ENCODE measurements at regions not wholly inside any gene's neighbourhood (a gene's known extent, or its start where the extent isn't known, plus 50 kb on each side); places are given as distances from the start of the nearest gene placed in this dataset.

DNA sequence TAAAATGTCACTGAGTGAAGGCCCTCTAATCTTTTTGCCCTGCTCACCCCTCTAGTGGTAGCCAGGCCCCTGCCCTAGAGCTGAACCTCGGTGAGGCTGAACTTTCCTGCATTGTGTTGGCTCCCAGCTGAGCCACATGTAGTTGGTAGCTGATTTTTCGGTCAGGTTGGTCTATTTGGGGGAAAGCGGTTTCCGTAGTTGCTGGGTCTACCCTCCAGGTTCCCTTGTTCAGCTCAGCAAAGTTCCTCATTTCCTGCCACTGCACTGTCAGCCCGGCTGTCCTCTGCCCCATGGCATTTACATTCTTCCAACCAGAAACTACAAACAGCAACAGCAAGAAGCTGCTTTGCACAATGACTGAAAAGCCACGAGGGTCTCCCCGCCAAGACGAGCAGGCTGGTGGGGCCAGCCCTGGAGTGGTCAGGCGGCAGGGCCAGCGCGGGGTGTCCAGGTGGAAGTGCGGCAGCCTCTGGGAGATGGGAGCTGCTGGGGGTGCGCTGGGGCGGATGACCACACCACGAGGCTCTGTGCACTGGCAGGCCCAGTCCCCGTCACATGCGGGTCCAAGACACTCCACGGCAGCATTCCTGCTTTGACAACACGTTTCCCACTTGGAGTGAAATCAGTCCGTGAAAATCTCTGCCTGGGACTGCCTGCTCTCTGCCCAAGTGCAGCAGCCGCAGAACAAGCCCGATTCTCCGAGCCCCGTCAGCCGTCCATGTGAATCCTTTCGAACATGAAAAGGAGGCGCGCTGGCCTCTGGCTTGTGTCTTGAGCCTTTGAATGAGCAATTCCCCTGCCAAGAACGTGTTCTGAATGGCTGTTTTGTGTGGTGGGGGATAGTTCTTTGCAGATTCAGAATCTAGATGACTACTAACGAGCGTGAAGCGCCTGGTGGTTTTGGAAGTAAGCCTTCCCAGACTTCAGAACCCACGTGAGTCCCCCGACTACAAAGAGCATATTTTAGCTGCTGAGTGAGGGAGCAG, 159.4 kb downstream of the ASB1 start:
- DNase-seq, result no peak

- no peak for DNase-seq
These were observed 160.4 kb downstream of the ASB1 start for GRCh38 chr2:238586931-238587775.

DNA sequence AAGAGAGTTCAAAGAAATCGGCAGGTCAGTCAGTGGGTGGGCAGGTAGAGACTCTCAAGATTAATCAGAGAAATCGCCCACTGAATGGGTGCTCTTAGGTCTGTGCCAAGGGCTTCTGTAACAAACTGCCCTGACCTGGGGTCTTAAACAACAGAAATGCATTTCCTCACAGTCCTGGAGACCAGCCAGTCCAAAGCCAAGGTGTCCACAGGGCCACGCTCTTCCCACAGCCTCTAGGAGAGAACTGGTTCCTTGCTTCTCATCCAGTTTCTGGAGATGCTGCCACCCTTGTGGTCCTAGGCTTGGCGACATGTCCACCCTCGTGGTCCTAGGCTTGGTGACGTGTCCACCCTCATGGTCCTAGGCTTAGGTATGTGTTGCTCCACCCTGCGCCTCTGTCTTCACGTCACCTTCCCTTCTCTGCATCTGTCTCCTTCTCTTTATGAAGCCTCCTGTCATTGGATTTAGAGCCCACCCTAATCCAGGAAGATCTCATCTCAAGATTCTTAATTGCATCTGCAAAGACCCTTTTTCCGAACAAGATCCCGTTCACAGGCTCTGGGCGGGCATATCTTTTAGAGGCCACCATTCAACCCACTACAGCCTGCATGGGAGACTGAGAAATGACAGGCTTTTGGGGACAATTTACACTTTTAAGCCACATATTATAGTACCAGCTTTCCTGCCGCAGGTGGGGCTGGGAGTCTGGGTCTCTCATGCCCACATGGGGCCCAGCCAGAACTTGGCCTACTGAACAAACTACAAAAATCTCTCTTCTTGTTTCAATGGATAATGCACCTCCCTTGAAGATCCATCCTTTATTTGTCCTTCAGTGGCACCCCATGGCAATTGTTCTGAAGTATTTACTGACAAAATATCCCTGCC, 161.3 kb downstream of the ASB1 start:
- no peak for DNase-seq

GRCh38 chr2:238589591-238590460, 163.1 kb downstream of the ASB1 start:
- no peak for DNase-seq

DNA sequence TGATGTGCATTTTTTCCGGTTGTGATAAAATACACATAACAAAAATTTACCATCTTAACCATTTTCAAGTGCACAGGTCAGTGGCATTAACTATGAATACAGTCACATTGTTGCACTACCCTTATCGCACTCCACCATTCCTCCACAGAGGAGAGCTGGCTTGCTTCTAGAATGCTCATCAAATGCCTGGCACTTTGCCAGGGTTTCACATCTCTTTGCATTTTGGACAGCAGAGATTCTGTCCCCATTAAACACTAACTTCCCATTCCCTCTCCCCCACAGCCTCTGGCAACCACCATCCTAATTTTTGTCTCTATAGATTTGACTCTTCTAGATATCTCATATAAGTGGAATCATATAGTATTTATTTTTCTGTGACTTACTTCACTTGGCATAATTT, 165.0 kb downstream of the ASB1 start:
- DNase-seq, result no peak

DNA sequence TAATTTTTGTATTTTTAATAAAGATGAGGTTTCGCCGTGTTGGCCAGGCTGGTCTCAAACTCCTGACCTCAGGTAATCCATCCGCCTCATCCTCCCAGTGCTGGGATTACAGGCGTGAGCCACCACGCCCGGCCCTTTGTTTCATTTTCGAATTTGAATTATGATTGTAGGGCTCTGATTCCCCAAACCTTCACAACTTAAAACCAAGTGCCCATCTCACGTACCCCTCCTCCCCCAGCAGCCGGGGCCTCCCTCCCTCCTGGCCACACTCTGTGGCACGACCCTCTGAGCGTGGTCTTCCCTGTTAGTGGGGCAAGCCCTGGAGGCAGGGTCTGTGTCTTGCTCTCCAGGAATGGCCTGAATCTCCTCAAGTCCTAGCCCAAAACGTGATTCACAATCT, 166.5 kb downstream of the ASB1 start:
- no peak for DNase-seq

DNA sequence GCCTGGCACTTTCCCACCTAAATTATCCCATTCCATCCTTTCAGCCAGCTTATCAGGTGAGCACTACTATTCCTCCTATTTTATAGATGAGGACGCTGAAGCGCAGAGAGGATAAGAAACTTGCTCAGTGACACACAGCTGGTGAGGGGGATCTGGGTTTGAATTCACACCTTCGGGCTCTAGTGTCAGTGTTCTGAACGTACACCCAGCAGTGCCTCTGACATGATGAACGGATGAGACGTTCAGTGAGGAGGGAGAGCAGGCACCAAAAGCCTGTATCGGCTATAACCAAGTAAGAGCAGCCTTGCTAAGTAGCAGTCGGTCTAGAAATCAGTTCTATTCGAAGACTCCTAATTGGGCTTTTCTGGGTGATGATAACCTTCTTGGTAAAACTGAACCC, 167.0 kb downstream of the ASB1 start:
- DNase-seq, result no peak

GRCh38 chr2:238594796-238595749, 168.3 kb downstream of the ASB1 start:
- DNase-seq, result no peak

- DNase-seq, result no peak
These were observed 169.2 kb downstream of the ASB1 start for GRCh38 chr2:238595750-238596570.

DNA sequence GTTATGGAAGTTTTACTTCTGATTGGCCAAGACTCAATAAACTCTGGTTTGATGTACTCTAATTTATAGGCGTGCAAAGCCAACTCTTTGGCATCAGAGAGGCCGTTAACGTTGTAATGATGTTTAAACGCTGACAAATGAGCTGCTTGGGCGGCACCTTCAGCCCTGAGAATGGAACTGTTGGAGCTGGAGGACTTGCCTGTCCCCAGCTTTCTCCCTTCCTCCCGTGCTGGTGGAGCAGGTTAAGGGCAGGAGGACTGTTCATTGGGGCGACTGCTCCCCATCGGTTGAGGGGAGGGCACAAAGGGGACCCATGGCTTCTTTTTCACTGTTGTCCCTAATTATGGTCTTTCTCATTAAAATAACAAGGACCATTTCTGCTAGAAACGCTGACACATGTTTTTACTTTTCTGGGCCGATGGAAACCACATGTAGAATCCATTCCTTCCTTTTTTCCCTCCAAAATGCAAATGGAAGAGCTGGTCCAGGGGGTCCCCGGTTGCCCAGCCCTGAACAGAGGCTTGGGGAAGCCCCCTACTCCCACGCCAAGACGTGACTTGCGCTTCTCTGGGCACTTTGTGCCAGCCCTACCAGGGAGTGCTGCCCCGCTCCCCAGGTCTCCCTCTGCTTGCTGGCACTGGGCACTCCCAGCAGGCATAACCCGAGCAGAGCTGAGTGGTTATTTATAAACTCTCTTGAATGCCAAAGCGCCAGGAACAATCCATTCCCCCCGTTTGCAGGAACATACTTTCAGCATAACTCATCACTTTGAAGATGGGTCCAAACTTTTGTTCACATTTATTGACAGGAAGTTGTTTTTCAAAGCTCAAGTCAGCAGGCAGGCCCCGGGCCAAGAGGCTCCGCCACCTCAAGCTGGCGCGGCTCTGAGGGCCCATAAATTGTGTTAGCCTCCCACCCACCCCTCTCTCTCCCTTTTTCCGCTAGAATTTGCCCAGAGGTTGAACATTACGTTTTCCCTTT, 170.1 kb downstream of the ASB1 start:
- DNase-seq, result no peak

GRCh38 chr2:238597638-238598528, 171.2 kb downstream of the ASB1 start:
- no peak for DNase-seq

DNA sequence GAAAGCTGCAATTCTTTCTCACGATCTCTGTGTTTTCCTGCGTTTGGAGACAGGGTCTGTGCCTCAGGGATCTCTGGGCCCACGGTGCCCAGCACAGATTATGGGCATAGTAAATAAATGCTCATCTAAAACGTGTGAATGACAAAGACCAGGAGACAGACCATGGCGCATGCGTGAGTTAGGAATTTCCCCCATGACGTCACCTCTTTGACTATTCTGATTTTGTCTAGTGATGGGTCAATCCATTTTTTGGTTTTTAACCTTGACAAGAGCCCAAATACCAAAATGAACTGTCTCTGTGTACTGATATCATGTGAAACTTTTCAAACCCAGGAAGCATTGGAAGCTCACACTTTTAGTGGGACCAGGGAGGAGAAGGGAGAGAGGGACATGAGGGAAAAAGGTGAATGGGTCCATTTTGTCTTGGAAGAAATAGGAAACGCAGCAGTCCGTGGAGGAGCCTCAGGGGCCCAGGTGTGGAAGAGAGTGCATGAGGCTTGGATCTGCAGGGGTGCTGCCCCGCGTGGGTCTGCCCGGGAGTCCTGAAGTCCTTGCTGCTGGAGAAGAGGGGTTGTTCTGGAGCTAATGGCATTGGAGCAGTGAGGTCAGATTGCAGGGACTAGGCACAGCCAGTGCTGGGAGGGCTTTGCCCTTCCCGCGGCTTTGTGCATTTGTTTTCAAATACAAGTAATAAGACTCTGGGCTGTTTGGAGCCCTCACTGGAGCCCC, 172.2 kb downstream of the ASB1 start:
- DNase-seq, result no peak

DNA sequence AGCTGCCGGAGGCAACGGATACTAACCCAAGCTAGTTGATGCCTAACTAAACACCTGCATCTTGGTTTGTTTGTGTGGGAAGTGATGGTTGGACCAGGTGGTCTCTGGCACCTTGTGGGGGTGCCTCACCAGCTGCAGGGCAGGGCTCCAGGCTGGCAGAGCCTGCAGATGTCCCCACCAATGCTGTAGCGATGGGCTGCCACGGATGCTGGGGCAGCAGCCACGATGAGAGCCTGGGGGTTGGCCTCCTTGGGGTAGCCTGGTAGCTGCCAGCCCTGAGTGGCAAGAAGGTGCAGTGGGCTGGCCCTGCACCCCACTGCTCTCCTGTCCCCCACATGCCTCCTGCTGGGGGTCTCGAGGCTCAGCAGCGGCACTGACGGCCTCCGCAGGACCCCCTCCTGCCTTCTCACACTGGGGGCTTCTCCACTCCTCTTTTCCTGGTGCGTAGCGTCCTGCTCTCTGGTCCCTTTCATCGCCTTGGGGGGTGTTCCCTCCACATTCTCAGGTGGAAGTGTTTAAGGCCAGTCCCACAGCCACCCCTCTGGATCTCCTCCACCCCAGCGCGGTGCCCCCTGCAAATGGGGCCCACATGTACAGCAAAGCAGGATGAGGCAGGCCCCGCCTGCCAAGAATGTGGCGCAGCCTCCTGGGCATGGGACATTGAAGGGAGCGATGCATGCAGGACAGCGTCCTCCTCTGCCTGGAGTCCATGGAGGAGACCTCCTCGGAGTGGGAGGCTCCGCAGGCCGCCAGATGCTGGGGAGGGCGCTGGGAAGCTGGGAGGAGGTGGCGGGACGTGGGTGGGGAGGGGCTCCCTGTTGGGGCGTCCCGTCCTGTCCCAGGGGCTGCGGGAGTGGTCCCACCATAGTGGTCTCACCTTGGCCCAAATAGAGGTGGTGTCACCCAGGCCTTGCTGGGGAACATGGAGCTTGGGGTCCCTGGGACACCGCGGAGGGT, 173.1 kb downstream of the ASB1 start:
- no peak for DNase-seq

GRCh38 chr2:238600506-238601432, 174.0 kb downstream of the ASB1 start:
- DNase-seq, result no peak
